GM12865 (cell line): ENCODE measurements at regions not wholly inside any gene's neighbourhood (a gene's known extent, or its start where the extent isn't known, plus 50 kb on each side); places are given as distances from the start of the nearest gene placed in this dataset.
"Not testable (repeated sequence)": the region's sequence is repeated elsewhere in the genome, so short reads cannot be mapped to it uniquely, and the experiment has no call there.

Experiments used
- DNase-seq: peaks from one replicate; pipeline ENCODE4 v3.0.0; 2010; ENCODE audit warnings: low read depth
- H3K4me3 ChIP-seq: 2 replicates; pipeline ENCODE4 v1.5.1; 2011; ENCODE audit warnings: mild to moderate bottlenecking, low read depth, low read length, control low read depth
- CTCF ChIP-seq: IDR thresholded peaks from 2 replicates; pipeline ENCODE4 v1.5.1; 2011; ENCODE audit warnings: low read length, control low read depth, low read depth, inconsistent platforms; ENCODE audit not compliant: insufficient read depth; ENCODE audit errors: missing control alignments

GRCh38 chr4:159860945-159861344 is 758.1 kb downstream of the RAPGEF2 start:
- TF ChIP-seq CTCF, result no peak
- H3K4me3 ChIP-seq, result no peak overlapping the region
- DNase-seq, result no peak

- no peak for TF ChIP-seq CTCF
- H3K4me3 ChIP-seq, result no peak overlapping the region
- DNase-seq, result no peak
Observed at GRCh38 chr4:159864337-159864736, 761.5 kb downstream of the RAPGEF2 start.

- H3K4me3 ChIP-seq, result no peak overlapping the region
- no peak for TF ChIP-seq CTCF
- no peak for DNase-seq
Observed at GRCh38 chr4:159867673-159868072, 764.8 kb downstream of the RAPGEF2 start.

- H3K4me3 ChIP-seq, DNase-seq: not testable (repeated sequence)
Observed at GRCh38 chr4:159868936-159869335, 766.1 kb downstream of the RAPGEF2 start.

GRCh38 chr4:159871141-159871540 is 768.3 kb downstream of the RAPGEF2 start:
- no peak overlapping the region for H3K4me3 ChIP-seq
- TF ChIP-seq CTCF, result no peak
- no peak for DNase-seq

- no peak for DNase-seq
- H3K4me3 ChIP-seq, result no peak overlapping the region
- no peak for TF ChIP-seq CTCF
Observed at GRCh38 chr4:159881158-159881557, 778.3 kb downstream of the RAPGEF2 start.

- TF ChIP-seq CTCF, result no peak
- no peak overlapping the region for H3K4me3 ChIP-seq
- DNase-seq, result no peak
Observed at GRCh38 chr4:159884989-159885388, 782.1 kb downstream of the RAPGEF2 start.

- no peak for TF ChIP-seq CTCF
- no peak for DNase-seq
- no peak overlapping the region for H3K4me3 ChIP-seq
Observed at GRCh38 chr4:159899596-159899995, 796.7 kb downstream of the RAPGEF2 start.
